ENCODE measurements at regions not wholly inside any gene's neighbourhood (a gene's known extent, or its start where the extent isn't known, plus 50 kb on each side); places are given as distances from the start of the nearest gene placed in this dataset.
A peak's percentile ranks its signal among the peaks of the same experiment; 100 is the strongest.
"Not testable (repeated sequence)": the region's sequence is repeated elsewhere in the genome, so short reads cannot be mapped to it uniquely, and the experiment has no call there.

GRCh38 chr9:104319198-104319597 is 184.9 kb upstream of the OR13F1 start:
- H3K4me3 ChIP-seq = no peak overlapping the region
- H3K9me3 ChIP-seq = no peaks in the 10 kb centered on the region
- H3K36me3 ChIP-seq = no peaks in the 10 kb centered on the region
- H3K27me3 ChIP-seq = no peaks in the 10 kb centered on the region
- peaks cover 0 to 5% (median 4%) of the 10 kb centered on the region in 4 donors for H3K4me1 ChIP-seq
- no peak overlapping the region for H3K27ac ChIP-seq
- intact Hi-C loops (cut with DNase I; ENCODE audit: low total_unique reads) = no loop called here
- in situ Hi-C loops (cut with MboI; ENCODE audit: low pct_ligation_motif_present in 1 of 4, low pct_unique_long_range_greater_than_20kb in 1 of 4, low sequenced_read_pairs in 3 of 4) = no loop called here
- no peak for TF ChIP-seq POLR2A (IDR thresholded peaks at IDR 0.05)
- no peak for TF ChIP-seq EP300 (IDR thresholded peaks at IDR 0.05; ENCODE audit: low read depth)
- no peak for TF ChIP-seq POLR2AphosphoS5 (IDR thresholded peaks at IDR 0.05)
- no peak for TF ChIP-seq CTCF (IDR thresholded peaks at IDR 0.05)
- no peak for DNase-seq
- 76% methylated on average over 2 of the region's 2 CpGs for WGBS, 2 donors (ENCODE audit: low coverage in 1 of 2)

GRCh38 chr9:104319685-104320084 is 184.4 kb upstream of the OR13F1 start:
- DNase-seq = no peak
- 60 to 70% methylated on average over 2 to 3 of the region's 3 CpGs for WGBS, 2 donors (ENCODE audit: low coverage in 1 of 2)
- Histone ChIP-seq H3K27me3 (no peaks in the 10 kb centered on the region), H3K36me3 (no peaks in the 10 kb centered on the region), H3K9me3 (no peaks in the 10 kb centered on the region), H3K4me3 (no peak overlapping the region), H3K27ac (no peak overlapping the region), H3K4me1 (peaks cover 0 to 5% (median 4%) of the 10 kb centered on the region in 4 donors)
- in situ Hi-C loops (cut with MboI; ENCODE audit: low pct_ligation_motif_present in 1 of 4, low pct_unique_long_range_greater_than_20kb in 1 of 4, low sequenced_read_pairs in 3 of 4) (no loop called here), intact Hi-C loops (cut with DNase I; ENCODE audit: low total_unique reads) (no loop called here)
- TF ChIP-seq EP300 (IDR thresholded peaks at IDR 0.05; ENCODE audit: low read depth) (no peak), POLR2A (IDR thresholded peaks at IDR 0.05) (no peak), POLR2AphosphoS5 (IDR thresholded peaks at IDR 0.05) (no peak), CTCF (IDR thresholded peaks at IDR 0.05) (no peak)

- Histone ChIP-seq H3K36me3 (no peaks in the 10 kb centered on the region), H3K27ac (no peak overlapping the region), H3K4me3 (no peak overlapping the region), H3K9me3 (no peaks in the 10 kb centered on the region), H3K4me1 (peaks cover 0 to 5% (median 4%) of the 10 kb centered on the region in 4 donors), H3K27me3 (no peaks in the 10 kb centered on the region)
- intact Hi-C loops (cut with DNase I; ENCODE audit: low total_unique reads) = no loop called here
- WGBS, 2 donors (ENCODE audit: low coverage in 1 of 2) = 89 to 95% methylated on average over 2 to 3 of the region's 3 CpGs
- TF ChIP-seq POLR2AphosphoS5 (IDR thresholded peaks at IDR 0.05) (no peak), CTCF (IDR thresholded peaks at IDR 0.05) (no peak), EP300 (IDR thresholded peaks at IDR 0.05; ENCODE audit: low read depth) (no peak), POLR2A (IDR thresholded peaks at IDR 0.05) (no peak)
- in situ Hi-C loops (cut with MboI; ENCODE audit: low pct_ligation_motif_present in 1 of 4, low pct_unique_long_range_greater_than_20kb in 1 of 4, low sequenced_read_pairs in 3 of 4) = no loop called here
- DNase-seq = no peak
These were observed 181.5 kb upstream of the OR13F1 start for GRCh38 chr9:104322596-104322995.

GRCh38 chr9:104323967-104324694 is 179.9 kb upstream of the OR13F1 start:
- H3K27me3 ChIP-seq; H3K4me3 ChIP-seq; H3K36me3 ChIP-seq; in situ Hi-C loops (cut with MboI; ENCODE audit: low pct_ligation_motif_present in 1 of 4, low pct_unique_long_range_greater_than_20kb in 1 of 4, low sequenced_read_pairs in 3 of 4); DNase-seq; intact Hi-C loops (cut with DNase I; ENCODE audit: low total_unique reads); H3K4me1 ChIP-seq; H3K9me3 ChIP-seq: not testable (repeated sequence)
- 62 to 63% methylated on average over 2 of the region's 2 CpGs for WGBS, 2 donors (ENCODE audit: low coverage in 1 of 2)
- H3K27ac ChIP-seq = peak overlapping the region; percentile 21 to 55 (median 44)

- peaks cover 0 to 12% (median 4%) of the 10 kb centered on the region in 4 donors for H3K4me1 ChIP-seq
- in situ Hi-C loops (cut with MboI; ENCODE audit: low pct_ligation_motif_present in 1 of 4, low pct_unique_long_range_greater_than_20kb in 1 of 4, low sequenced_read_pairs in 3 of 4) = no loop called here
- intact Hi-C loops (cut with DNase I; ENCODE audit: low total_unique reads) = no loop called here
- H3K27me3 ChIP-seq = no peaks in the 10 kb centered on the region
- no peak overlapping the region for H3K27ac ChIP-seq
- no peak for DNase-seq
- 83 to 88% methylated on average over 1 to 2 of the region's 2 CpGs for WGBS, 2 donors (ENCODE audit: low coverage in 1 of 2)
- no peak overlapping the region for H3K4me3 ChIP-seq
- no peaks in the 10 kb centered on the region for H3K36me3 ChIP-seq
- H3K9me3 ChIP-seq = no peaks in the 10 kb centered on the region
- TF ChIP-seq POLR2A (IDR thresholded peaks at IDR 0.05) = no peak
- no peak for TF ChIP-seq POLR2AphosphoS5 (IDR thresholded peaks at IDR 0.05)
- no peak for TF ChIP-seq EP300 (IDR thresholded peaks at IDR 0.05; ENCODE audit: low read depth)
- TF ChIP-seq CTCF (IDR thresholded peaks at IDR 0.05) = no peak
These were observed 177.2 kb upstream of the OR13F1 start for GRCh38 chr9:104326912-104327311.
